Testis (tissue), 2 donors: ENCODE measurements at regions not wholly inside any gene's neighbourhood (a gene's known extent, or its start where the extent isn't known, plus 50 kb on each side); places are given as distances from the start of the nearest gene placed in this dataset.
"Not testable (repeated sequence)": the region's sequence is repeated elsewhere in the genome, so short reads cannot be mapped to it uniquely, and the experiment has no call there.

ENCODE experiments used
- CTCF ChIP-seq, 3 experiments: fragments of 450-650 bp in 2 of 3; fragments of 200-600 bp in 1 of 3; sonication (generic) in 1 of 3; IDR thresholded peaks; one replicate each; pipeline ENCODE4 v1.5.1; 2016 to 2019; ENCODE audit warnings: antibody characterized with exemption in 3 of 3, mild to moderate bottlenecking in 2 of 3, moderate library complexity in 1 of 3
- POLR2A ChIP-seq: fragments of 450-650 bp; IDR thresholded peaks from one replicate; pipeline ENCODE4 v1.6.1; 2017; ENCODE audit warnings: antibody characterized with exemption, mild to moderate bottlenecking, moderate library complexity

GRCh38 chr10:84019854-84020458 lies 119.4 kb upstream of the GHITM start:
- TF ChIP-seq POLR2A; CTCF (IDR thresholded peaks at IDR 0.05): not testable (repeated sequence)
